ENCODE measurements at regions not wholly inside any gene's neighbourhood (a gene's known extent, or its start where the extent isn't known, plus 50 kb on each side); places are given as distances from the start of the nearest gene placed in this dataset.
"Not testable (repeated sequence)": the region's sequence is repeated elsewhere in the genome, so short reads cannot be mapped to it uniquely, and the experiment has no call there.

DNA sequence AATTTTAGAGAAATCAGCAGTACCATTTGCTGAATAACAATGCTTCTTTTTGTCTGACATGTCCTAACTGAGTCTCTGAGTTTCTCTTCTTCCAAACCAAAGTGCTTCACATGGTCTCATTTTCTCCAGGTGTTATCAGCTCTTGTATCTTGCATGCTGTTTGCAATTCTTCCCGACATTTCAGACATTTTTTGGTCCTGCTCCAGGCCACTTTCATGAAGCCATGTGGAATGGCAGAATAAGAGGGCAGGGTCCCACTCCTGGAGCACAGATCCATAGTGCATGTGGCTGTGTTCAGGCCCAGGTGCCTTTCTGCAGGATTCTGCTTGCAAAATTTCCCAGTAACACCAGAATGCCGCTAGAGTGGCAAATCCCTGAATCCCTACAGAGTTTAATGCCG, 916.2 kb downstream of the NXPH1 start:
- H3K9me2 ChIP-seq (replicated peaks; ENCODE audit: insufficient read depth, low read length): no peaks in the 10 kb centered on the region
- no peak for DNase-seq

DNA sequence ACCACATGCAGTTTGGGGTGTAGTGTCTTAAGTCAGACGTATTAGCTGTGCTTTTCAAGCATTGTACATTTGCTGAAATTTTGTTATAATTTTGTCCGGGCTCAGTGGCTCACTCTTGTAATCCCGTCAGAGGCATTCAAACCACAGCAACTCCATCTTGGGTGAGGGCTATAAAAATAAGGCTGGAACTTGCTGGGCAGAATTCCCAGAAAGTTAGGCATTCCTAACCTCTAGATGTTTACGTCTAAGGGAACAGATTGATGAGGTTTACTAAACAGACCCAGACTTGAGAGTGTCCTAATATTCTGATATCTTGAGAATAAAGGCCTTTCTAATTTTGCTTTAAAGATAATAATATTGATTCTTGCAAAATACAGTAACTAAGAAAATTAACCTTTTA, 957.8 kb downstream of the NXPH1 start:
- Histone ChIP-seq H3K9me3 (ENCODE audit: low read length) (peaks cover 29% of the 10 kb centered on the region), H3K27ac (ENCODE audit: low read length) (no peak overlapping the region), H3K4me3 (ENCODE audit: low read length) (no peak overlapping the region), H3K4me1 (ENCODE audit: low read length) (no peaks in the 10 kb centered on the region), H3K9ac (ENCODE audit: low read length) (no peak overlapping the region), H3K4me2 (ENCODE audit: low read depth, low read length, poor library complexity, severe bottlenecking) (no peak overlapping the region), H4K20me1 (ENCODE audit: insufficient read depth, low read depth, low read length) (no peaks in the 10 kb centered on the region), H2AFZ (ENCODE audit: low read length) (no peak overlapping the region), H3K79me2 (ENCODE audit: low read length) (no peaks in the 10 kb centered on the region), H3K9me2 (replicated peaks; ENCODE audit: insufficient read depth, low read length) (no peaks in the 10 kb centered on the region), H3K27me3 (ENCODE audit: low read length) (no peaks in the 10 kb centered on the region), H3K36me3 (ENCODE audit: insufficient read depth, low read length) (no peaks in the 10 kb centered on the region)
- no peak for DNase-seq

More for the DNA sequence above, 916.2 kb downstream of the NXPH1 start:
- Histone ChIP-seq H3K4me1 (ENCODE audit: low read length) (no peaks in the 10 kb centered on the region), H3K9me3 (ENCODE audit: low read length) (no peaks in the 10 kb centered on the region), H3K4me2 (ENCODE audit: low read depth, low read length, poor library complexity, severe bottlenecking) (no peak overlapping the region), H3K9ac (ENCODE audit: low read length) (no peak overlapping the region), H2AFZ (ENCODE audit: low read length) (no peak overlapping the region), H3K79me2 (ENCODE audit: low read length) (no peaks in the 10 kb centered on the region), H3K4me3 (ENCODE audit: low read length) (no peak overlapping the region), H4K20me1 (ENCODE audit: insufficient read depth, low read depth, low read length) (no peaks in the 10 kb centered on the region), H3K27ac (ENCODE audit: low read length) (no peak overlapping the region), H3K27me3 (ENCODE audit: low read length) (no peaks in the 10 kb centered on the region; the same call in 1 of the 2 replicates), H3K36me3 (ENCODE audit: insufficient read depth, low read length) (no peaks in the 10 kb centered on the region)

DNA sequence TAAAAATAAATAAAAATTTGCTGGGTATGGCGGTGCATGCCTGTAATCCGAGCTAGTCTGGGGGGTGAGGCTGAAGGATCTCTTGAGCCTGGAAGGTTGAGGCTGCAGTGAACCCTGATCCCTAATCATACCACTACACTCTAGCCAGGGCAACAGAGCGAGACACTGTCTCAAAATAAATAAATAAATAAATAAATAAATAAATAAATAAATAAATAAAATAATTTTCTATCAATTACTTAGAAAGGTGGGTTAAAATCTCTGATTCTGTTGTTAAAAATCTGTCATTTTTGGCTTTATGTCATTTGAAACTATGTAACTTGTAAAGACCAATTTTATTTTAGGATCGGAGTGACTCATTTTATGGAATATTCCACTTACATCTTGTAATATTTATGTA, 958.6 kb downstream of the NXPH1 start:
- Histone ChIP-seq H3K4me3 (ENCODE audit: low read length) (no peak overlapping the region), H4K20me1 (ENCODE audit: insufficient read depth, low read depth, low read length) (no peaks in the 10 kb centered on the region), H2AFZ (ENCODE audit: low read length) (no peak overlapping the region), H3K9me3 (ENCODE audit: low read length) (peaks cover 25% of the 10 kb centered on the region), H3K4me2 (ENCODE audit: low read depth, low read length, poor library complexity, severe bottlenecking) (no peak overlapping the region), H3K9ac (ENCODE audit: low read length) (no peak overlapping the region), H3K4me1 (ENCODE audit: low read length) (no peaks in the 10 kb centered on the region), H3K27me3 (ENCODE audit: low read length) (no peaks in the 10 kb centered on the region), H3K79me2 (ENCODE audit: low read length) (no peaks in the 10 kb centered on the region), H3K27ac (ENCODE audit: low read length) (no peak overlapping the region), H3K36me3 (ENCODE audit: insufficient read depth, low read length) (no peaks in the 10 kb centered on the region), H3K9me2 (replicated peaks; ENCODE audit: insufficient read depth, low read length) (no peaks in the 10 kb centered on the region)
- no peak for DNase-seq

DNA sequence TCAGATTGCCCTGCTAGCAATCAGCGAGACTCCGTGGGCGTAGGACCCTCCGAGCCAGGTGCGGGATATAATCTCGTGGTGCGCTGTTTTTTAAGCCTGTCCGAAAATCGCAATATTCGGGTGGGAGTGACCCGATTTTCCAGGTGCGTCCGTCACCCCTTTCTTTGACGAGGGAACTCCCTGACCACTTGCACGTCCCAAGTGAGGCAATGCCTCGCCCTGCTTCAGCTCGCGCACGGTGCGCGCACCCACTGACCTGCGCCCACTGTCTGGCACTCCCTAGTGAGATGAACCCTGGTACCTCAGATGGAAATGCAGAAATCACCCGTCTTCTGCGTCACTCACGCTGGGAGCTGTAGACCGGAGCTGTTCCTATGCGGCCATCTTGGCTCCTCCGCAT, 971.0 kb downstream of the NXPH1 start:
- not testable (repeated sequence) for H3K9me2 ChIP-seq (replicated peaks; ENCODE audit: insufficient read depth, low read length); DNase-seq; H4K20me1 ChIP-seq (ENCODE audit: insufficient read depth, low read depth, low read length); H3K9ac ChIP-seq (ENCODE audit: low read length); H2AFZ ChIP-seq (ENCODE audit: low read length); H3K4me2 ChIP-seq (ENCODE audit: low read depth, low read length, poor library complexity, severe bottlenecking); H3K9me3 ChIP-seq (ENCODE audit: low read length); H3K27me3 ChIP-seq (ENCODE audit: low read length); H3K79me2 ChIP-seq (ENCODE audit: low read length); H3K27ac ChIP-seq (ENCODE audit: low read length); H3K4me3 ChIP-seq (ENCODE audit: low read length); H3K4me1 ChIP-seq (ENCODE audit: low read length); H3K36me3 ChIP-seq (ENCODE audit: insufficient read depth, low read length)

DNA sequence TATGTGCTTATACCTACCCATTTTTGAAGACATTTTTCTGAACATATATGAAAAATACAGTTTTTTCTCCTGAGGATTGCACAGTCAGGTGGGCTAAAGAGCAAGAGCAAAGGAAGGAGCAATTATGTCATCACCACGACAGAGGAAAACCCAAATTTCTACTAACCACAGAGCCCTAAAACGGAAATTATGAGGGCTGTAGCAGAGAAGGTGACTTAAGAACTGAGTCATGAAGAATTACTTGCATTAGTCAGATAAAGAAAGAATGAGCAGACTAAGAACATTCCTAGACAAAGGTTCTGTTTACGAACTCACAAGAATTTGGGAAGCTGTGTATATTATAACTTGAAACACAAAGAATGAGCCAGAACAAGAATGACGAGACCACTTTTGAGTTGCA, 974.4 kb downstream of the NXPH1 start:
- Histone ChIP-seq H3K27ac (ENCODE audit: low read length) (no peak overlapping the region), H3K79me2 (ENCODE audit: low read length) (no peaks in the 10 kb centered on the region), H3K9me2 (replicated peaks; ENCODE audit: insufficient read depth, low read length) (no peaks in the 10 kb centered on the region; the same call in 1 of the 2 replicates), H3K9ac (ENCODE audit: low read length) (no peak overlapping the region), H3K9me3 (ENCODE audit: low read length) (peaks cover 9% of the 10 kb centered on the region), H2AFZ (ENCODE audit: low read length) (no peak overlapping the region), H3K4me1 (ENCODE audit: low read length) (no peaks in the 10 kb centered on the region), H4K20me1 (ENCODE audit: insufficient read depth, low read depth, low read length) (no peaks in the 10 kb centered on the region), H3K36me3 (ENCODE audit: insufficient read depth, low read length) (no peaks in the 10 kb centered on the region), H3K4me3 (ENCODE audit: low read length) (no peak overlapping the region), H3K4me2 (ENCODE audit: low read depth, low read length, poor library complexity, severe bottlenecking) (no peak overlapping the region), H3K27me3 (ENCODE audit: low read length) (no peaks in the 10 kb centered on the region)
- DNase-seq: no peak

DNA sequence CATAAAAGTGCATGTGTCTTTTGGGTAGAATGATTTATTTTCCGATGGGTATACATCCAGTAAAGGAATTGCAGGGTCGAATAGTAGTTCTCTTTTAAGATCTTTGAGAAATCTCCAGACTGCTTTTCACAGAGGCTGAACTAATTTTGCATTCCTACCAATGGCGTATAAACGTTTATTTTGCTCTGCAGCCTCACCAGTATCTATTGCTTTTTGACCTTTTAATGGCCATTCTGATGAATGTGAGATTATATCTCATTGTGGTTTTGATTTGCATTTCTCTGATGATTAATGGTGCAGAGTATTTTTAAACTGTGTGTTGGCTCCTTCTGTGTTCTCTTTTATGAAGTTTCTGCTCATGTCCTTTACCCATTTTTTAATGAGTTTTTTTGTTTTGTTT, 1020.1 kb downstream of the NXPH1 start:
- H3K36me3 ChIP-seq (ENCODE audit: insufficient read depth, low read length): no peaks in the 10 kb centered on the region
- no peak overlapping the region for H3K27ac ChIP-seq (ENCODE audit: low read length)
- H4K20me1 ChIP-seq (ENCODE audit: insufficient read depth, low read depth, low read length): no peaks in the 10 kb centered on the region
- no peaks in the 10 kb centered on the region for H3K79me2 ChIP-seq (ENCODE audit: low read length)
- H3K9me3 ChIP-seq (ENCODE audit: low read length): peaks cover 35% of the 10 kb centered on the region
- H3K9me2 ChIP-seq (replicated peaks; ENCODE audit: insufficient read depth, low read length): no peaks in the 10 kb centered on the region
- no peak overlapping the region for H3K4me3 ChIP-seq (ENCODE audit: low read length)
- H3K4me2 ChIP-seq (ENCODE audit: low read depth, low read length, poor library complexity, severe bottlenecking): no peak overlapping the region
- H3K27me3 ChIP-seq (ENCODE audit: low read length): no peaks in the 10 kb centered on the region
- H3K9ac ChIP-seq (ENCODE audit: low read length): no peak overlapping the region
- no peak for DNase-seq
- H3K4me1 ChIP-seq (ENCODE audit: low read length): no peaks in the 10 kb centered on the region
- no peak overlapping the region for H2AFZ ChIP-seq (ENCODE audit: low read length)

DNA sequence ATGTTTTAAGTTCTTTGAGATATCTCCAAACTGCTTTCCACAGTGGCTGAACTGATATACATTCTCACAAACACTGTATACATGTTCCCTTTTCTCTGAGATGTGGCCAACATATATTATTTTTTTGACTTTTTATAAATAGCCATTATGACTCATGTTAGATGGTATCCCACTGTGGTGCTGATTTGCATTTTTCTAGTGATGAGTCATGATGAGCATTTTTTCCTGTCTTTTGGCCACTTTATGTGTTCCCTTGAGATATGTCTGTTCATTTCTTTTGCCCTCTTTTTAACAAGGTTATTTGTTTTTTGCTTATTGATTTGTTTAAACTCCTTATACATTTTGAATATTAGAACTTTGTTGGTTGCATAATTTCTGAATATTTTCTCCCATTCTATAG, 1055.1 kb downstream of the NXPH1 start:
- no peak overlapping the region for H3K4me3 ChIP-seq (ENCODE audit: low read length)
- no peak overlapping the region for H3K4me2 ChIP-seq (ENCODE audit: low read depth, low read length, poor library complexity, severe bottlenecking)
- no peaks in the 10 kb centered on the region for H3K9me2 ChIP-seq (replicated peaks; ENCODE audit: insufficient read depth, low read length)
- H3K4me1 ChIP-seq (ENCODE audit: low read length): no peaks in the 10 kb centered on the region
- H3K9ac ChIP-seq (ENCODE audit: low read length): no peak overlapping the region
- no peaks in the 10 kb centered on the region for H3K79me2 ChIP-seq (ENCODE audit: low read length)
- H2AFZ ChIP-seq (ENCODE audit: low read length): no peak overlapping the region
- no peak for DNase-seq
- no peaks in the 10 kb centered on the region; the same call in 1 of the 2 replicates for H3K36me3 ChIP-seq (ENCODE audit: insufficient read depth, low read length)
- H3K9me3 ChIP-seq (ENCODE audit: low read length): peaks cover 30% of the 10 kb centered on the region
- H3K27ac ChIP-seq (ENCODE audit: low read length): no peak overlapping the region
- H4K20me1 ChIP-seq (ENCODE audit: insufficient read depth, low read depth, low read length): no peaks in the 10 kb centered on the region
- no peaks in the 10 kb centered on the region for H3K27me3 ChIP-seq (ENCODE audit: low read length)

DNA sequence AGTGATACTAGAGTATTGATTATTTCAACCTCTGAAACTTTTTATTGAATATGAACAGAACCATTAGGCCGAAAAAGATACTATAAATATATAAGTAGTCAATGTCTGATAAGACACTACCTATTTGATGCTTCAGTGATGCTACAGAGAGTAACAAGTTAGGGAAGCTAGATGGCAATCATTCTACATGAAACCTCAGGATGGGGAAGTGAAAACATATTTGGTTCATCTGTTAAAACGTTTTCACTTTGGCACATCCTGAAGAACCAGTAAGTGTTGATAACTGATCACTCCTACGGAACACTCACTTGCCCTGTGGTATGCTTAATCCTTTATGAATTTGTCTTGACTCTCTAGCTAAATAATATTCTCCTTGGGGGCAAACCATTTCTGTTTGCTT, 1064.9 kb downstream of the NXPH1 start:
- Histone ChIP-seq H3K79me2 (ENCODE audit: low read length) (no peaks in the 10 kb centered on the region), H3K4me1 (ENCODE audit: low read length) (no peaks in the 10 kb centered on the region), H3K9me2 (replicated peaks; ENCODE audit: insufficient read depth, low read length) (no peaks in the 10 kb centered on the region), H3K36me3 (ENCODE audit: insufficient read depth, low read length) (no peaks in the 10 kb centered on the region), H3K27ac (ENCODE audit: low read length) (no peak overlapping the region), H3K27me3 (ENCODE audit: low read length) (no peaks in the 10 kb centered on the region), H2AFZ (ENCODE audit: low read length) (no peak overlapping the region), H3K4me2 (ENCODE audit: low read depth, low read length, poor library complexity, severe bottlenecking) (no peak overlapping the region), H3K4me3 (ENCODE audit: low read length) (no peak overlapping the region), H3K9ac (ENCODE audit: low read length) (no peak overlapping the region), H3K9me3 (ENCODE audit: low read length) (peaks cover 33% of the 10 kb centered on the region), H4K20me1 (ENCODE audit: insufficient read depth, low read depth, low read length) (no peaks in the 10 kb centered on the region)
- no peak for DNase-seq

DNA sequence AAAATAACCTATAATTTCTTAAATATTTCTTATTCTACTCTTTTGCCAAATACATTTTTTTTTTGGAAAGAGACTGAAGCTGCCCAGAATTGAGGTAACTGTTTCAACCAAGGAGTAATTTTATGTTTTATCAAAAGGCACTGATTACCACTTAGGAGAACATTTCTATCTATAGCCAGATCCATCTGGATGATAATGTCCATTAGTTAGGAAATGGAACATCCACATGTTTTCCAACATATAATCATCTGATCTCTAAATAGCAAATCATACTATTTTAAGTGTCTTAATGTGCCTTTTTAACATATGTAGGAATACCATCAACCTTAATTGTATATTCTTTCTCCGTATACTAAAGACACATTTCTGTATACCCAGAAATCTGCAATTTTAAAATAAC, 1068.9 kb downstream of the NXPH1 start:
- H4K20me1 ChIP-seq (ENCODE audit: insufficient read depth, low read depth, low read length): no peaks in the 10 kb centered on the region

More for the DNA sequence above, 1068.9 kb downstream of the NXPH1 start:
- H3K27me3 ChIP-seq (ENCODE audit: low read length): no peaks in the 10 kb centered on the region
- H3K4me3 ChIP-seq (ENCODE audit: low read length): no peak overlapping the region
- no peak overlapping the region for H2AFZ ChIP-seq (ENCODE audit: low read length)
- H3K9me2 ChIP-seq (replicated peaks; ENCODE audit: insufficient read depth, low read length): no peaks in the 10 kb centered on the region
- H3K9me3 ChIP-seq (ENCODE audit: low read length): peaks cover 21% of the 10 kb centered on the region
- H3K36me3 ChIP-seq (ENCODE audit: insufficient read depth, low read length): no peaks in the 10 kb centered on the region
- H3K27ac ChIP-seq (ENCODE audit: low read length): no peak overlapping the region
- no peak overlapping the region for H3K9ac ChIP-seq (ENCODE audit: low read length)
- H3K79me2 ChIP-seq (ENCODE audit: low read length): no peaks in the 10 kb centered on the region
- no peak for DNase-seq
- H3K4me2 ChIP-seq (ENCODE audit: low read depth, low read length, poor library complexity, severe bottlenecking): no peak overlapping the region
- no peaks in the 10 kb centered on the region for H3K4me1 ChIP-seq (ENCODE audit: low read length)

All from Karpas-422 (cell line).